COLO668 (cell line): ENCODE measurements at regions not wholly inside any gene's neighbourhood (a gene's known extent, or its start where the extent isn't known, plus 50 kb on each side); places are given as distances from the start of the nearest gene placed in this dataset.

Experiments
- DNase-seq: peaks from one replicate; lab custom pipeline; 2025; ENCODE audit not compliant: unreplicated experiment; lab: John Stamatoyannopoulos, UW

DNA sequence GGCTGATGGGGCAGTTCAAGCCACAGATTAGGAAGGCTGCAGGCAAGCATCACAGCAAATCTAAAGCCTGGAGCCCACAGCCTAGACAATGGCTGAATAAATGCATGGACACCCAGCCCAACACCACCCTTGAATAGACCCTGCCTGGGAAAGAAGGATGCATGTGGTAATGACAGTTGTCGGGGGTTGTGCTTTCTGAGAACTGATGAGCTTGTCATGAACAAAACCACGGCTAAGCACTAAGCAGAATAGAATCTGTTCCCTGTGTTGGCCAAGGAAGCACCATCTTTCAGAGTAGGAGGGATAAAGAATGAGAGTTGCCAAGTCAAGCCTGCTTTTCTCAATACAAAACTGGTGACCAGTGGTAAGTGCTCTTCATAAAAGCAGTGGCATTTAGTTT lies 66.1 kb upstream of the JCAD start:
- DNase-seq: no peak

DNA sequence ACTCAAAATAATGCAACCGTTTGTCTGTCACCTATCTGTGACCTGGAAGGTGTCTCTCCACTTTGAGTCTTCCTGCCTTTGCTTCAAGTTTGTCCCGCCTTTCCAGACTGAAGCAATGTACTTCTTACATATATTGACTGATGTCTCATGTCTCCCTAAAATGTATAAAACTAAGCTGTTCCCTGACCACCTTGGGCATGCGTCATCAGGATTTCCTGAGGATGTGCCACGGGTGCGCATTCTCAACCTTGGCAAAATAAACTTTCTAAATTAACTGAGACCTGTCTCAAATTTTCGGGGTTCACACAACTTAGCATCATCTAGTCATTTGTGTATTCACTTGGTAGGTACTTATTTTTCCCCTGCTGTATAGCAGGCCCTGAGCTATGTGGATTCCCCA lies 65.3 kb upstream of the JCAD start:
- DNase-seq: no peak

DNA sequence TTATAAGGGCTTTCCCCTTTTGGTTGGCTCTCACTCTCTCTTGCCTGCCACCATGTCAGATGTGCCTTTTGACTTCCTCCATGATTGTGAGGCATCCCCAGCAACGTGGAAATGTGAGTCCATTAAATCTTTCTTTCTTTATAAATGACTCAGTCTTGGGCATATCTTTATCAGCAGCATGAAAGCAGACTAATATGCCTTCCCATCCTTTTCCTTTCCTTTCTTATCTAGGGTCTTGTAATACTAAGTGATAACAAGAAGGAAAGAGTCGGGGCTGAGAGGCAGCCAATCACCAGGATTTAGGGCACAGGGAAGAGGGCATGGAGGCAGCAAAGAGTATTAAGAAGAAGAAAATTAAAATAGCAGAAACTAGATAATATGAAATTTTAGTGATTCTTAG lies 62.0 kb upstream of the JCAD start:
- no peak for DNase-seq

DNA sequence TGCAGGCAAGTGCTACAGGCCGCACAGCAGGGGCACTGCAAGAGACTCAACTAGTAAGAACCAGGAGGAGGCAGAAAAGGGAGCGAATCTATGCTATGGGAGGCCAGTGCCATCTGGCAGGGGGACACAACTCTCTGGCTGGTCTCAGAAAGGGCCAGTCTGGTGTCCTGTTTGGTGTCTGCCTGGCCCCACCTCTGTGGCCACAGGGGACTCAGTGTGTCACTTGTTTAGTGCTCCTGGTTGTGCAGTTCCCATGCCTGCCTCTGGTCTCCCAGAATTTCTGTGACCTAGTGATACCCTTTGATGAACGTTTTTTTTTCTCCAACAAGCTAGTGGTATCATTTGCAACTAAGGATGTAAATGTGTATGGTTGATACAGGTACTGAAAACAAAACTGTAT lies 59.2 kb upstream of the JCAD start:
- DNase-seq: no peak

DNA sequence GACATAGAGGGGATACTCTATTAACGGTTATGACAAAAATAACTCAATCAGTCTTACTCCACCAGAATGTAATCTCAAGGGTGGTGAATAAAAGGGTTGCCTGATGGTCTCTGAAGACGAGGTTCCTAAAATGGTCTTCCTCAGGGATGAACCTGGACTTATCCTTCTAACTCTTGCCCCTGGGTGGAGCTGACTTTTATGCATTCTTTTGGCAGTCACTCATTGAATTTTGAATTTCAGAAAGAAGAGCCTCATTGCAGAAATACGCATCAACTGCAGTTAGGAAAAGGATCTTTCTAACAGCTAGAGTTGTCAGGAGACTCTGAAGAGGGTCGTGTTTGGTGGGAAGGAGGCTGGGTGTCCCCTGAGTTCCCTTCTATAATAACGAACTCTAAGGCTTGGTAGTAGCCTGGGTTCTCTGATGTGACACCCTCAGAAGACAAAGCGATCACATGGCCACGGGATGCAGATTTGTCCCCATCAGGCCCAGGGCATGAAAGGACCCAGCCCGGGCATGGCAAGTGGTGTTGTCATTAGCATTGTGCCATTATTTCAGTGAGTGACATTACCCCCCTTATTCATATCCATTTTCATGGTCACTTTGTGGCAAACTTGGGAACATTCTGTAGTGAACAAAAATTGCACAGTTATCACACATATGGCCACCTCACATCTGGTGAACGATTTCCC lies 58.6 kb upstream of the JCAD start:
- no peak for DNase-seq

DNA sequence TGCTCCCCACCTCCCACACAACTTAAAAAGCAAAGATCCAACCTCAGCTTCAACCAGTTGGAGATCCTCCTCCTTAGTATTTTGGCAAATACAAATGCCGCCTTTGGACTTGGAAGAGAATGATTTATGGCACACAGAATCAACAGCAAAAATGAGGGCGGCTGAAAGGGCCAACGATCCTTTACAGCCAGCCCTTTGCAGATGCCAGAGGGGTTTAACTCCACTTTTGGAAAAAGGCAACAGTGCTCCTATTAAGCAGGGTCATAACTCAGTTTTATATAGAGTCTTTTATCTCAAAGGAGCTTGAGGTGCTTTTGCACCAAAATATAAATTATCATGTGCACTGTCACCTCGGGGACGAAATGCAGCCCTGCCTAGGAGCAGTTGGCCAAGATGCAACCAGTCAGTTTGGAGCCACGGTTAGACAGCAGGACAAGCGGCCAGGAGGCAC lies 56.7 kb upstream of the JCAD start:
- DNase-seq: no peak

DNA sequence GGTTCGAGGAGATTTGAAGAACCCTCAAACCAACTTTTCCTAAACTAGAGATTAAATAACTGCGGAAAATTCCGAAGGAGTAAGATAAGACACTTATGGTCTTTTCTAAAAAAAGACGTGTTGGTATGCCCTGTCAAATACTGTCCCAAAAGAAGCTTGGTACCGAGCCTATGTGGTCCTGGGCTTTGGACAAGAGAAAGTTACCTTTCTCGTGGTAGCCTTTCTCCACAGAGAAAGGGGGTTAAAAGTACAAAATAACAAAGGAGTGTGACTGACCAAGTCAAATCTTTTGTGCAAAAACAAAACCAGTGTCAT lies 56.2 kb upstream of the JCAD start:
- DNase-seq: no peak

DNA sequence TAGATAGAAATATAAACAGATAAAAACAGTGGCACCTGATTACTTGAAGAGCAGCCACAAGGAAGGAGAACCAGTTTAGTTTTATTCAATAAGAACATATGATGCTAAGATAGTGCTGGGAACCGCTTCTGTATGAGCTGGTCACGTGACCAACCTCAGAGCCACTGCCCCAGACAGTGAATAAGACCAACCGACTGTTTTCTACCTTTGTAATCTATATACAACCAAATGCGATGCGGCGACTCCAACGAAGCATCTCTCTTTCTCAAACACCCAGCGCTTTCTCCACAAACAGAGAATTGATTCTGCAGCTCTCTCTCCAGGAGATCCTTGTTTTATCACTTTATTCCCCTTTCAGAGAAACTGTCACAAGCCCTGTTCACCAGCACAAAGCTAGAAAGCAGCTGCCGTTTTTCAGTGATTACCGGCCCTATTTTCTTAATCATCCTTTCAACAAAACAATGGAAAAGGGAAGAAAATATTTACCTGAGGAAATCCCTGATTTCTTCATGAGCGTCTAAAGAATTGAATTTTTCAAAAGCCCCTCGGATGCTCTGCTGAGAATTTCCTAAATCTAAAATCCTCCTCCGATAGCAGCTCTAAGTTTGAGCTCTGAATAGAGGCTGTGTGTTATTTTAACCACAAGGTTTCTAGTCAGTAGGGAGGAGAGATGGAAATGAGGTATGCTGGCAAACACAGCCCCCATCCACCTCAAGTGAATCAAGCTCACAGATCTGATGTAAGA lies 55.7 kb upstream of the JCAD start:
- no peak for DNase-seq

DNA sequence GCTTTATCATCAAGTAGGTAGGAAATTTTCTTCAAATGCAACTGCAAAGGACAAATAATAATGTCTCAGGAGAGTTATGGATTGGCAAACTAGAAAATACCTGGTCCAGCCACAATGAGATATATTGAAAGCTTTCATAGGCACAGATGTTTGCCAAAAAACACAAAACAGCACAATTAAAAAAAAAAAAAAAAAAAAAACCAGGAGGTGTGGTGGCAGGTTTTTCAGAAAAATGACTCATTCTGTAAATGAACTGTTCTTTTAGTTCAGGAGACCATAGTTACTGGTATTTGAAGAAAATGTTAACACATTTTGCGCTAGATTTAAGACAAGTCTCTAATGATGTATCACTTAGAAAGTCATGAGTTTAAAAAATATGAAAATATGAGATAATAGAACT lies 55.0 kb upstream of the JCAD start:
- no peak for DNase-seq

DNA sequence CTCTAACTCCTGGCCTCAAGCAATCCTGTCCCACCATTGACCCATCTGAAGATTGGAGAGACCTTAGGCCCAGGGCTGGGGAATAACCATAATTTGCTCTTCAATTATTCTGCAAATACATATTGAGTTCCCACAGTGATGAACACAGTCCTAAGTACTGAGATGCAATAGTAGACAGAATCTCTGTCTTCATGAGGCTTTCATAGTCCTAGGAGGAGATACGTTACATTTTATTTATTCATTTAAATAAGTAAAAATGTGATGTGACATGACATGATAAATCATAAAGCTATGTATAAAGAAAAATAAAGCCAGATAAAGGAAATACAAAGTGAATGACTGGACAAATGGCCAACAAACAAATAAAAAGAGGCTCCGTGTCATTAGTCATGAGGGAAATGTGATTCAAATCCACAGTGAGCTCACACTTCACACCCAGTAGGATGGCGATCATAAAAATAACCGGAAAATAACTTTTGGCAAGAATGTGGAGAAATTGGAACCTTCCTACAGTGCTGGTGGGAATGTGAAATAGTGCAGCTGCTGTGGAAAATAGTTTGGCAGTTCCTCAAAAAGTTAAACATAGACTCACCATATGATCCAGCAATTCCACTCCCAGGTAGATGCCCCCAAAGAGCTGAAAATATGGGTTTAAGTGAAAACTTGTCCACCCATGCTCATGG lies 52.1 kb upstream of the JCAD start:
- DNase-seq: no peak
